ENCODE measurements at regions not wholly inside any gene's neighbourhood (a gene's known extent, or its start where the extent isn't known, plus 50 kb on each side); places are given as distances from the start of the nearest gene placed in this dataset.

GRCh38 chr5:165805756-165806155 lies 2300.3 kb downstream of the MAT2B start:
- H3K4me3 ChIP-seq (ENCODE audit: low read depth, low read length) = no peak overlapping the region

DNA sequence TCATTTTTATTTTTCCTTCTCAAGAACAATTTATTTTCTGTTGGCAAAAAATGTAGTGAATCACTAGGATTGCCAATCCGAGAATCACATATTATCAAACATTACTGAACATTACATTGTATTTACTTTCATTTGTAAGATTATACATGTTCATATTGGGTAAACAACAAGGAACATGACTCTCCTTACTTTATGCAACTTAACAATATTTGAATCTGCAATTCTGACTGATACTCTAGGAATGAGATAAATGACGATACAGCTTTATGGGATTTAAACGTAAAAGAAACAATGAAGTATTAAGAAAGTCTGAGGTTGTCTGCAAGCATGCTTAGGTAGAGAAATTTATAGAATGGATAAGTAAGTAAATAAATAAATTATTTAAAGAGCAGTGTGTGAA lies 2302.9 kb downstream of the MAT2B start:
- H3K4me3 ChIP-seq (ENCODE audit: low read depth, low read length) = no peak overlapping the region

- no peak overlapping the region for H3K4me3 ChIP-seq (ENCODE audit: low read depth, low read length)
Measured at GRCh38 chr5:165809914-165810313, 2304.5 kb downstream of the MAT2B start.

- H3K4me3 ChIP-seq (ENCODE audit: low read depth, low read length) = no peak overlapping the region
Measured at GRCh38 chr5:165829504-165829903, 2324.1 kb downstream of the MAT2B start.

DNA sequence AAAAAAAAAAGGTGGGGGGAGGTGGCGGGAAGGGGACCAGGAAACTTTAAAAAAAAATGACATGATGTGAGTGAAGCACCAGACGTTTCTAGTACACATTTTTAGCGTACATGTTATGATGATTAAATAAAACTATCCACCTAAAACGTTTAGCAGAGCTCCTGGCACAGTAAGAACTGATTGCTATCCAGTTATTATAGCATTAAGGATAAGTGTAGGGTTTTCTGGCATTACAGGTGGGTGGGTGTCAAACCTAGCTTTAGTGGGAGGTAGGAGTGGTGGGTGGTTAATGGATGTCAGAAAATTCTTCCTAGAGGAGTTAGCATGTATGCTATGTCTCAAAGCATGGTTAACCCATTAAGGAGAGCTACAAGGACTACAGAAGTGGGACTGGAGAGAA lies 2329.5 kb downstream of the MAT2B start:
- H3K4me3 ChIP-seq (ENCODE audit: low read depth, low read length) = no peak overlapping the region

DNA sequence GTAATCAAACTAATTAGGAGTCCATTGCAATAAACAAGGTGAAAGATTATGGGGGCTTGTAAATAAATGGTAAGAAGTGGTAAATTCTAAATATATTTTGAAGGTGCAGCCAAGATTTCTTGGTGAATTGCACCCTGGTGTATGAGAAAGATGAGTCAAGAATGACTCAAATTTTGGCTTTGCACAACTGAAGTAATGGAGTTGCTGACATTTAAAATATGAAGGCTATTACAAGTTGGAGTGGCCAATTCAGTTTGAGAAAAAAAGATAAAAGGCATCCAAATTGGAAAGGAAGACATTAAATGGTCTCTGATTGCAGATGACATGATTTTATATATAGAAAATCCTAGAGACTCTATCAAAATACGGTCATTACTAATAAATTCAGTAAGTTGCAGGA lies 2330.6 kb downstream of the MAT2B start:
- H3K4me3 ChIP-seq (ENCODE audit: low read depth, low read length) = no peak overlapping the region

- no peak overlapping the region for H3K4me3 ChIP-seq (ENCODE audit: low read depth, low read length)
Measured at GRCh38 chr5:165837286-165837685, 2331.9 kb downstream of the MAT2B start.

- no peak overlapping the region for H3K4me3 ChIP-seq (ENCODE audit: low read depth, low read length)
Measured at GRCh38 chr5:165844571-165844970, 2339.2 kb downstream of the MAT2B start.

DNA sequence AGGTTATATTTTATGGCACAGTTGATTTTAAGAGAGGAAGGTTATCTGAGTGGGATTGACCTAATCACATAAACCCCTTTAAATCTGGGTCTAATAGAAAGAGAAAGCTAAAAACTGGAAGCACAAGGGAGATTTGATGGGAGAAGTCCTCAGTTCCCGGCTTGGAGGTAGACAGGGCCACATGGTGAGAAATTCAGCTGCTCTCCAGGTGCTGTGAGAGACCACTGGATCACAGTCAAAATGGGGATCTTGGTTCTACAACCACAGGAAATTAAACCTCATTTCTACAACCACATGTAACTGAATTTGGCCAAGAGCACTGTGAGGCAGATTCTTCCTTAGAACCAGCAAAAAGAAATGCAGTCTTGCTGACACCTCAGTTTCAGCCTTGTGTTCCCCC lies 2352.7 kb downstream of the MAT2B start:
- no peak overlapping the region for H3K4me3 ChIP-seq (ENCODE audit: low read depth, low read length)

DNA sequence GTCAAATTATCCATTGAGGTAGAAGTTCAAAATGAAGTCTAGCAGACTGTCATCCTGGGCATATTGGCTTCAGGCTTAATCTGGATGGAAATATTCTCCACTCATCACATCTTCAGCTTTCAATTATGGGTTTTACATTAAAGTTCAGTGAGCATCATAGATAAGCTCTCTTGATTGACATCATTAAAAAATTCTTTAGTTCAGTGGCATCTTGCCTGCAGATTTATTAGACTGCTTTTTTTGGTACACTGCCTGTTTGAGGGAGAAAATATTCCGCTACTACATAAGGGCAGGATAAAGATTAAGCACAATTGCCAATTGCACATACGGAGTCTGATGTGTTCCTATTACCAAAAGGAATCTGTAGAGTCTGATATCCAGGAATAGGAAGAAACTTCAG lies 2353.8 kb downstream of the MAT2B start:
- H3K4me3 ChIP-seq (ENCODE audit: low read depth, low read length) = no peak overlapping the region

DNA sequence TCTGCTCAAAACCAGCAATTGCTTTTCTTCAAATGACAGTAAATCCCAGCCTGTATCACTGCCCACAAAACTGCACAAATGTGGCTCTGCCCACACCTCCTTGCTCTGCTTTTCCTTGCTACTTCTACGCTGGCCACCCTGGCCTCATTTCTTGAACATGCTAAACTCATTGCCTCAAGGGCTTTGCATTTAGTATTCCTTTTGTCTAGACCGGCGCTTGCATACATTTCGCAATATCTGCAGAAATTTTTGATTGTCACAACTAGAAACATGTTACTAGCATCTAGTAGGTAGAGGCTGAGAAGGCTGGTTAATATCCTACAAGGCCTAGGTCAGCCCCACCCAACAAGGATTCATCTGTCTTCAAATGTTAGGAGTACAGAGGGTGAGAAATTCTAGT lies 2357.8 kb downstream of the MAT2B start:
- no peak overlapping the region for H3K4me3 ChIP-seq (ENCODE audit: low read depth, low read length)

DNA sequence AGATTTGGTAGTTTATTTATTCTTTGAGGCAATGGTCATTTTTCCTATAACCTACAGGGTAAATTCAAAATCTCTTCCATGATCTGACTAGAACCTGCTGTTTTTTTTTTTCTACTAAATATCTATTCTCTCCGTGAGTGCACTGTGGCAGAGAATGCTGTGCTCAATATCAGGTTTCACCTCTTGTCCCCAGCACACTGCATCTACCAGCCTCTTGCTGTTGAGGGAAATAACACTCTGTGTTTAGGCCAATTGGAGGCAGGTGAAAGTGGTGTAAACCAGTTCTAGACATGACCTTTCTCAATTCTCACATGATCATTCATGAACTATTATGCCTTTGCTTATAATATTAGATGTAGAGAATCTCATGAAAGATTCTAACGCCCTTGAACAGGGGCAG lies 2365.9 kb downstream of the MAT2B start:
- H3K4me3 ChIP-seq (ENCODE audit: low read depth, low read length) = no peak overlapping the region

- no peak overlapping the region for H3K4me3 ChIP-seq (ENCODE audit: low read depth, low read length)
Measured at GRCh38 chr5:165874851-165875250, 2369.4 kb downstream of the MAT2B start.

- H3K4me3 ChIP-seq (ENCODE audit: low read depth, low read length) = no peak overlapping the region
Measured at GRCh38 chr5:165876538-165876937, 2371.1 kb downstream of the MAT2B start.

- H3K4me3 ChIP-seq (ENCODE audit: low read depth, low read length) = no peak overlapping the region
Measured at GRCh38 chr5:165877475-165877874, 2372.1 kb downstream of the MAT2B start.

DNA sequence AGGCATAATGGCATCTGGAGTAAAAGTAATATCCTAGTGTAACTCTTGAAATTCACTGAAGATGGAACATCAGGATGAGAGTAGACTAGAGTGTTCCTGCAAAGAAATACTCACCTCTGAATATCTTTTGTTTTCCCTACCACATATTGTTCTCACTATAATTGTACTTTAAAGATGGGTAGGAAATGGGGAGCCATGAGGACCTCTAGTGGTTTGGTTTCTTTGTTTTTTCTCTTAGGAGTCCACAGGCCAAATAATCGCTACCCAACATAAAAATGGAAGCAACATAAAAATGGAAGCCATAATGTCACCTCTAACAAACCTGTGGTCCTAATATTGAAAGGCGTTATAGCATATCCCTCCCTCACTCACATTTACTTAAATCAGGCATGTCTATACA lies 2375.8 kb downstream of the MAT2B start:
- no peak overlapping the region for H3K4me3 ChIP-seq (ENCODE audit: low read depth, low read length)

DNA sequence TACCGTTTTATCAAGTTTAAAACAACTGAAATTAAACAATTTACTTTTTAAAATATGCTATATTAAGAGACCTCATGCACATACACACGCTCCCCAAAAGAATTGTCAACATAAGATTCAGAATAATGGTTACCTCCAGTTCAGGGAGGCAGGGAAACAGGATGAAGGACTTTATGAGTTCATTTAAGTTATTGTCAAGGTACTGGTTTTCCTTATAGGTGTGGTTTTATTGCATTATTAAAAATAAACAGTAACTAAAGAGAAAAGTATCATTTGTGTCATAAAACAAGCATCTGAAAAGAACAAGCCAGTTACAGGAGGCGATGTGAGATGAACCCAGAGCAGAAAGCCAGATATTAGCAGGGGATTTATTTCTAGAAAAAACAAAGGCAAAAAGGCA lies 2376.7 kb downstream of the MAT2B start:
- no peak overlapping the region for H3K4me3 ChIP-seq (ENCODE audit: low read depth, low read length)

DNA sequence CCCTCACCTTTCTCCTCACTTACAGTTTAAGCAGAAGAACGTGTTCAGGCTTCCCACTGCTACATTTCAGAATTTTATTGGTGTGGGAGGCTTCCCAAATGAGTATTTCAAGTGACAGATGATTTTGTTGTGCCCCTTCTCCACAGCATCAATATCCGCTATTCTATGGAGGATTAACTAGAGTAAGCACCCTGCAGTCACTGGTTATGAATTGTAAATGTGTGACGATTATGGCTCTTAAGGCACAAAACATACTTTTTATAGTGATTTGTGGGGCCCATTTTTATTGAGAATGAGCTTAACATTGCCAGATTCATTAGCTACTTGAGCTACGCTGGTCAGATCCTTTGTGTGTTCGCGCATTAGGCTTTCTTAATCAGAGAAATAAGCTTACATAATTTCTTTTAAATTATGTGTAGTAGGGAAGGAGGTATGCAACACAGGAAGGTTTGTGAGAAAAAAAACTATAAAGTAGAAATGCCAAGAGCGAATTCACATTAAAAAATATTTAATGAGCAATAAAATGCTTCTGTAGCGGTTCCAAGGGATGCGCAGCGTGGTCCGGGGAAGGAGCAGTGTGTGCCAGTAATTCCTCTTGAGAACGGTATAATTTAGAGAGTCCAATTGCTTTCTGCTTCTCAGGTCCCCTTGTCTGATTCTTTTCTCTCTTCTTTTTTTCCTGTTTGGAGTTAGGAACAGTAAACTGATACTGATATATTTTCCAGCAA lies 2380.4 kb downstream of the MAT2B start:
- H3K4me3 ChIP-seq (ENCODE audit: low read depth, low read length) = no peak overlapping the region

GRCh38 chr5:165887147-165887546 lies 2381.7 kb downstream of the MAT2B start:
- H3K4me3 ChIP-seq (ENCODE audit: low read depth, low read length) = no peak overlapping the region

GRCh38 chr5:165892383-165892782 lies 2387.0 kb downstream of the MAT2B start:
- H3K4me3 ChIP-seq (ENCODE audit: low read depth, low read length) = no peak overlapping the region

- no peak overlapping the region for H3K4me3 ChIP-seq (ENCODE audit: low read depth, low read length)
Measured at GRCh38 chr5:165894916-165895315, 2389.5 kb downstream of the MAT2B start.

DNA sequence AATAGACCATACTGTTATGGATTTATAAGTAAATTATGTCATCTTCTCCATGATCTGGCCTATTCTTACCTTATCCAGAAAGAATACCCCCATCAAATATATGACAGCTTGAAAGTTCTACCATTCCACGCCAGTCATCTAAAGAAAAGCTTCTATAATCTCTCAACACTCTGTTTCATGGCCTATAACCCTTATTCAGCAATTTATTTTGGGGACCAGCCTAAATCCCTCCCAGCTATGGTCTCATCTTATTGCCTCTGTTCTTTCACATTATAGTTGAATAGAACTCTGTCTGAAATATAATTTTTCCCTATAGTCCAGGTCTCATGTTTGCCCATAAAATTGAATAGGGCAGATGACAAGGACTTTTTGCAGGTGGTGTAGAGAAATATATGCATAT lies 2387.6 kb upstream of the WWC1 start:
- no peak overlapping the region for H3K4me3 ChIP-seq (ENCODE audit: low read depth, low read length)

DNA sequence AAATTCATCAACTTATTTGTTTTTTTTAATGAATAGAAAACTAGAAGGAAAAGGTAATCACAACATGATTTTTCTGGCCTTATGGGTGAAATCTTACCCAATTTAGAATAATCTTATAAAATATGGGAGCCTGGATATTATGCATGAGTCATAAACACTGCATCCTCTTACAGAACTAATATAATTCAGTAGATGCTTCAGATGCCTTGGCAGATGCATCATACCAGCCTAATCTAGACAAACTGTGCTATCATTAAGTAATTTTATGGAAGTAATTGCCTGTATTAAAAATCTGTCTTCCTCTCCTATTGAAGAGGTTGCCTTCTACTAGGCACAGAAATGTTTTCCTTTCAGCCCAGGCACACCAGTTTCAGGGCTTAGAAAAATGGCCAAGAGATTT lies 2384.6 kb upstream of the WWC1 start:
- no peak overlapping the region for H3K4me3 ChIP-seq (ENCODE audit: low read depth, low read length)

Data from iPS-11a (cell line).